PC-3 (cell line): ENCODE measurements at regions not wholly inside any gene's neighbourhood (a gene's known extent, or its start where the extent isn't known, plus 50 kb on each side); places are given as distances from the start of the nearest gene placed in this dataset.

Source experiments
- ATAC-seq: fragments of 200-7000 bp; cut with Tn5 transposase; 2 replicates; pipeline ENCODE4 v1.9.1; 2020; ENCODE audit warnings: mild to moderate bottlenecking, moderate library complexity
- BruUV-seq: library from RNA; stranded (reverse); fragments of 400-500 nt; replicated peaks from 2 replicates; lab custom pipeline; 2021; lab: Mats Ljungman, UMichigan
- CTCF ChIA-PET: fragments of 300-600 bp; sonication (Branson Sonifier 250); formaldehyde crosslinking; loops from one replicate; lab custom pipeline; 2022; ENCODE audit warnings: antibody characterized with exemption; lab: Charles Lee
- POLR2A ChIA-PET: fragments of 300-600 bp; sonication (Branson Sonifier 250); formaldehyde crosslinking; loops from one replicate; lab custom pipeline; 2022; ENCODE audit warnings: antibody characterized with exemption; ENCODE audit not compliant: unreplicated experiment; lab: Charles Lee
- DNase-seq: peaks from one replicate; pipeline ENCODE4 v3.0.0-alpha.2; 2015
- H2AFZ ChIP-seq: fragments of 300-600 bp; sonication (generic); 2 replicates; pipeline ENCODE4 v1.6.0; 2016; ENCODE audit warnings: antibody characterized with exemption, low read length
- H3F3A ChIP-seq: fragments of 300-600 bp; sonication (generic); one replicate; pipeline ENCODE4 v1.6.0; 2017; ENCODE audit warnings: antibody characterized with exemption, low read length, control low read depth, mild to moderate bottlenecking; ENCODE audit not compliant: unreplicated experiment
- H3K27ac ChIP-seq: fragments of 300-600 bp; sonication (generic); 2 replicates; pipeline ENCODE4 v1.5.1; 2016; ENCODE audit warnings: mild to moderate bottlenecking, low read length
- H3K27me3 ChIP-seq: fragments of 300-600 bp; sonication (generic); 2 replicates; pipeline ENCODE4 v1.6.1; 2016; ENCODE audit warnings: low read length, mixed read lengths
- H3K36me3 ChIP-seq: fragments of 300-600 bp; sonication (generic); 2 replicates; pipeline ENCODE4 v1.6.1; 2016; ENCODE audit warnings: low read depth, mixed run types, low read length, mixed read lengths
- H3K4me1 ChIP-seq: fragments of 300-600 bp; sonication (generic); 2 replicates; pipeline ENCODE4 v1.5.1; 2016; ENCODE audit warnings: low read length; ENCODE audit not compliant: insufficient read depth
- H3K4me2 ChIP-seq: fragments of 300-600 bp; sonication (generic); 2 replicates; pipeline ENCODE4 v1.6.0; 2016; ENCODE audit warnings: low read length
- H3K4me3 ChIP-seq: fragments of 300-600 bp; sonication (generic); 2 replicates; pipeline ENCODE4 v1.5.1; 2016; ENCODE audit warnings: mild to moderate bottlenecking, low read length, mixed read lengths
- H3K79me2 ChIP-seq: fragments of 300-600 bp; sonication (generic); 2 replicates; pipeline ENCODE4 v1.6.1; 2017; ENCODE audit warnings: low read length, mixed read lengths
- H3K9ac ChIP-seq: fragments of 300-600 bp; sonication (generic); 2 replicates; pipeline ENCODE4 v1.6.0; 2016; ENCODE audit warnings: mild to moderate bottlenecking, low read length
- H3K9me2 ChIP-seq: fragments of 300-600 bp; sonication (generic); replicated peaks from 2 replicates; pipeline ENCODE4 v1.6.1; 2016; ENCODE audit warnings: mixed run types, low read length, mixed read lengths
- H3K9me3 ChIP-seq: fragments of 300-600 bp; sonication (generic); 2 replicates; pipeline ENCODE4 v1.6.1; 2016; ENCODE audit warnings: low read length, mixed read lengths
- H4K20me1 ChIP-seq: fragments of 300-600 bp; sonication (generic); 2 replicates; pipeline ENCODE4 v1.6.1; 2016; ENCODE audit warnings: low read length, mixed read lengths
- EZH2 ChIP-seq: fragments of 300-600 bp; sonication (generic); IDR thresholded peaks from one replicate; pipeline ENCODE4 v1.6.1; 2017; ENCODE audit warnings: antibody characterized with exemption, mild to moderate bottlenecking, low read length; ENCODE audit not compliant: unreplicated experiment
- EZH2phosphoT487 ChIP-seq: fragments of 300-600 bp; sonication (generic); IDR thresholded peaks from 2 replicates; pipeline ENCODE4 v1.6.1; 2018; ENCODE audit warnings: mild to moderate bottlenecking, antibody characterized with exemption, low read length, borderline replicate concordance
- intact Hi-C: fragments of 100-400 bp; cut with micrococcal nuclease; formaldehyde crosslinking; loops from 2 replicates; pipeline ENCODE4 v1.9.0; 2023
- TF ChIP-seq, protein P1 (sequence below): fragments of 300-600 bp; sonication (generic); conservative IDR thresholded peaks from 2 replicates; pipeline ENCODE4 v1.5.1; 2017; ENCODE audit warnings: antibody characterized with exemption, low read depth, mild to moderate bottlenecking, low read length

DNA sequence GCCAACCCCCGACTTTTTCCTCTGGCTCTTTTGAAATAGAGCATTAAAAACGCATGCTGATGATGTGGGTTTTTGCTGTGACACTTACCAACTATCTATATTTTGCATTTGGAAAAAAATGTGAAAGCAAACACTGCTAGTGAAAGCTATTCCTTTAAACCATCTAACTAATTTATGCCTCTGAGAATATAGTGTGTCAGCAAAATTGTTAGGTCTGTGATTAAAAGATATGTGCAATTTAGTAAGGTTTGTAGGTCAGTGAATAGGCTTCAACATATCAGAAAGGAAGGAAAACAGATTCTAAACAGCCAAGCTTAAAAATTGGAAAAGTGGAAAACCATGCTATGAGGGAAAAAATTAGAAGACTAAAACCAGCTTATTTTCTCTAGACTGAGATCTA lies 1929.3 kb downstream of the NCAM2 start:
- no peak overlapping the region for H3K4me2 ChIP-seq
- ATAC-seq (no peak), DNase-seq (no peak)
- no TSS peak for BruUV-seq
- H3K4me3 ChIP-seq: no peak overlapping the region
- no peaks in the 10 kb centered on the region for H4K20me1 ChIP-seq
- intact Hi-C loops: no loop called here
- ChIA-PET POLR2A (no interaction called here), CTCF (no interaction called here)
- no peaks in the 10 kb centered on the region for H3F3A ChIP-seq
- TF ChIP-seq EZH2: no peak
- TF ChIP-seq, protein P1, sequence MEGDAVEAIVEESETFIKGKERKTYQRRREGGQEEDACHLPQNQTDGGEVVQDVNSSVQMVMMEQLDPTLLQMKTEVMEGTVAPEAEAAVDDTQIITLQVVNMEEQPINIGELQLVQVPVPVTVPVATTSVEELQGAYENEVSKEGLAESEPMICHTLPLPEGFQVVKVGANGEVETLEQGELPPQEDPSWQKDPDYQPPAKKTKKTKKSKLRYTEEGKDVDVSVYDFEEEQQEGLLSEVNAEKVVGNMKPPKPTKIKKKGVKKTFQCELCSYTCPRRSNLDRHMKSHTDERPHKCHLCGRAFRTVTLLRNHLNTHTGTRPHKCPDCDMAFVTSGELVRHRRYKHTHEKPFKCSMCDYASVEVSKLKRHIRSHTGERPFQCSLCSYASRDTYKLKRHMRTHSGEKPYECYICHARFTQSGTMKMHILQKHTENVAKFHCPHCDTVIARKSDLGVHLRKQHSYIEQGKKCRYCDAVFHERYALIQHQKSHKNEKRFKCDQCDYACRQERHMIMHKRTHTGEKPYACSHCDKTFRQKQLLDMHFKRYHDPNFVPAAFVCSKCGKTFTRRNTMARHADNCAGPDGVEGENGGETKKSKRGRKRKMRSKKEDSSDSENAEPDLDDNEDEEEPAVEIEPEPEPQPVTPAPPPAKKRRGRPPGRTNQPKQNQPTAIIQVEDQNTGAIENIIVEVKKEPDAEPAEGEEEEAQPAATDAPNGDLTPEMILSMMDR: no peak
- no peak for TF ChIP-seq EZH2phosphoT487
- H3K9me3 ChIP-seq: no peaks in the 10 kb centered on the region
- no peak overlapping the region for H2AFZ ChIP-seq
- no peak overlapping the region for H3K27ac ChIP-seq
- H3K79me2 ChIP-seq: no peaks in the 10 kb centered on the region
- H3K4me1 ChIP-seq: no peaks in the 10 kb centered on the region
- H3K9me2 ChIP-seq: no peaks in the 10 kb centered on the region
- no peaks in the 10 kb centered on the region for H3K27me3 ChIP-seq
- no peak overlapping the region for H3K9ac ChIP-seq
- no peaks in the 10 kb centered on the region for H3K36me3 ChIP-seq

DNA sequence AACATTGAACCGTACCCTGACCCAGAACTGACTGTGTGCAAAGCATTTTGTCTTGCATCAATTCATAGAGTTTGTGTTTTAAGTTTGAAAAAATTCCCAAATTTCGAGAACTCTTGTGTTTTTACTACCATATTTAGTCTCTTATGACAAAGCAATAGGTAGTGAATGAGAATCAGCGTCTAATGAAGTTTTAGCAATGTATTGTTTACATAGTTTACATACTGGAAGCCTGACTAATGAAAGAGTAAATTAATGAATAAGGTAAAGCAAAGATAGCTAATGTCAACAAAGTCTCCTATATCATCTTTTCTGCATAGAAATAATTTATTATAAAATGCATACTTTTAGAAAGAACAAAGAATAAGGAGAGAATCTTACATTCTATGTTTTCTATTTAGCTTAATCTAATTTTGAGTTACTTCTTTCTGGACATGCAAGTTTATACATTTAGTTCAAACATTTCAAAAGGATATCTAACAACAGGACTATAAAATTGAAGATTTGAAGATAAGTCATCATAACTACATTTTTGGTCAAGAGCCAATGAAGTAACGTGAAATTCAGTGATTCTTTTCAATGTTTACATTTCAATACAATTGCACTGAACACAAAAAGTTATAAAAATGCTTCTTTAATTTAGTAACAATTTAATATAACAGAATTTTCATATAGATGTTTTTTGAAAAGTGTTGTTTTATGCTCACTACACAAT lies 1943.7 kb downstream of the NCAM2 start:
- Histone ChIP-seq H4K20me1 (no peaks in the 10 kb centered on the region), H2AFZ (no peak overlapping the region), H3K9me2 (no peaks in the 10 kb centered on the region), H3K9me3 (no peaks in the 10 kb centered on the region), H3K79me2 (no peaks in the 10 kb centered on the region), H3K4me1 (peaks cover 20% of the 10 kb centered on the region), H3K36me3 (no peaks in the 10 kb centered on the region), H3F3A (no peaks in the 10 kb centered on the region), H3K9ac (no peak overlapping the region), H3K27ac (peak overlapping the region; percentile 44), H3K27me3 (no peaks in the 10 kb centered on the region), H3K4me3 (peak overlapping the region; percentile 18; the same call in 1 of the 2 replicates), H3K4me2 (peak overlapping the region; percentile 65)
- ChIA-PET POLR2A (no interaction called here), CTCF (interaction anchor here (0.6 kb wide), 1 partner anchor 367 kb away, joined by 3 read pairs; no protein-coding TSS in a partner anchor)
- TF ChIP-seq, protein P1: no peak
- TF ChIP-seq EZH2: no peak
- TF ChIP-seq EZH2phosphoT487: no peak
- ATAC-seq (peak; percentile 94), DNase-seq (peak; percentile 83)
- no TSS peak for BruUV-seq
- intact Hi-C loops: loop anchor here (5.0 kb wide), 1 partner anchor 75 kb away; no protein-coding TSS in a partner anchor

DNA sequence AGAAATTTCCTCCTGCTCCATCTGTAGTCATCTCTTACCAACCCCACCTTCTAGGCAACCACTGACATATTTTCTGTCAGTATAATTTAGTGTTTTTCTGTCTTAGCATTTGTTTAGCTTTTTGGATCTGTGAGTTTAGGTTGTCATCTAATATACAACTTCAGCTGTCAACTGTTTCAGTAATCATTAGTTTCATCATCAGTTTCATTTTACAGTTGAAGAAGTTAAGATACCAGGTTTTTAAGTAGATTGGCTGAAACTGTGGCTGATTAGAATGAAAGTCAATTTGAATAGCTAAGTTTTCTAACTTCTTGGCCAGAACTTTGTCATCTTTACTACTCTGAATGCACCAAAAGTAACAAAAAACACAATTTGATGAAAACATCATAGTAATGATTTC lies 1957.3 kb downstream of the NCAM2 start:
- no peaks in the 10 kb centered on the region for H3F3A ChIP-seq
- no peaks in the 10 kb centered on the region for H3K9me3 ChIP-seq
- no peak overlapping the region for H3K4me3 ChIP-seq
- no peak for DNase-seq
- no peaks in the 10 kb centered on the region for H3K9me2 ChIP-seq
- no peaks in the 10 kb centered on the region for H3K79me2 ChIP-seq
- no TSS peak for BruUV-seq
- no peak overlapping the region for H2AFZ ChIP-seq
- no peak overlapping the region for H3K27ac ChIP-seq
- no peaks in the 10 kb centered on the region for H4K20me1 ChIP-seq
- no peaks in the 10 kb centered on the region for H3K4me1 ChIP-seq
- no peaks in the 10 kb centered on the region for H3K27me3 ChIP-seq
- H3K36me3 ChIP-seq: no peaks in the 10 kb centered on the region
- H3K9ac ChIP-seq: no peak overlapping the region
- intact Hi-C loops: no loop called here
- no peak overlapping the region for H3K4me2 ChIP-seq
- POLR2A ChIA-PET: no interaction called here
- no peak for TF ChIP-seq EZH2
- TF ChIP-seq, protein P1: no peak
- no peak for TF ChIP-seq EZH2phosphoT487
- CTCF ChIA-PET: no interaction called here
- no peak for ATAC-seq
